ENCODE measurements at regions not wholly inside any gene's neighbourhood (a gene's known extent, or its start where the extent isn't known, plus 50 kb on each side); places are given as distances from the start of the nearest gene placed in this dataset.

GRCh38 chr4:188232428-188232827 is 93.2 kb downstream of the TRIML1 start:
- TF ChIP-seq CTCF (IDR thresholded peaks at IDR 0.05) (no peak), POLR2A (IDR thresholded peaks at IDR 0.05) (no peak)

Data from thyroid gland (tissue), 4 donors.